ENCODE measurements at regions not wholly inside any gene's neighbourhood (a gene's known extent, or its start where the extent isn't known, plus 50 kb on each side); places are given as distances from the start of the nearest gene placed in this dataset.

DNA sequence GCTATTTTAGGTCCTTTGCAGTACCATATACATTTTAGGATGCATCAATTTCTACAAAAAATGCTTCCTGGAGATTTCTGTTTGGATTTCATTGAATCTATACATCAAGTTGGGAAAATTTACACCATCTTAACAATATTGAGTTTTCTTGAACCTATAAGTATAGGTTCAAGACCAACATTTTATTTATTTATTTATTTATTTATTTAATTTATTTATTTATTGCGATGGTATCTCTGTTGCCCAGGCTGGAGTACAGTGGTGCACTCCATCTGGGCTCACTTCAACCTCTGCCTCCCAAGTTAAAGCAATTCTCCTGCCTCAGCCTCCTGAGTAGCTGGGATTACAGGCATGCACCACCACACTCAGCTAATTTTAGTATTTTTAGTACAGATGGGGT is 125.0 kb upstream of the HS3ST2 start:
- Histone ChIP-seq H3K27ac (ENCODE audit: low read length, poor library complexity, severe bottlenecking) (no peak overlapping the region), H3K27me3 (ENCODE audit: control insufficient read depth in 1 of 2, insufficient read depth in 1 of 2, low read length in 2 of 2) (no peaks in the 10 kb centered on the region), H2AK5ac (ENCODE audit: low read length, severe bottlenecking) (no peak overlapping the region), H2BK120ac (ENCODE audit: low read depth, low read length) (no peak overlapping the region), H3K23ac (ENCODE audit: low read length in 2 of 2) (no peak overlapping the region), H2BK12ac (ENCODE audit: low read length in 2 of 2) (no peak overlapping the region), H3K9ac (ENCODE audit: low read length) (no peak overlapping the region), H3K4me2 (ENCODE audit: low read length, poor library complexity, severe bottlenecking) (no peak overlapping the region), H2BK15ac (ENCODE audit: low read depth, poor library complexity, severe bottlenecking) (no peak overlapping the region), H2BK5ac (ENCODE audit: low read depth, low read length, poor library complexity, severe bottlenecking) (no peak overlapping the region), H4K8ac (ENCODE audit: low read length) (no peak overlapping the region), H4K91ac (ENCODE audit: low read length) (no peak overlapping the region), H3K18ac (ENCODE audit: low read depth in 1 of 2, low read length in 2 of 2) (no peak overlapping the region), H3K4me1 (ENCODE audit: control insufficient read depth, insufficient read depth, low read depth, low read length) (no peaks in the 10 kb centered on the region), H3K14ac (ENCODE audit: low read length in 2 of 2) (no peak overlapping the region), H3K79me1 (replicated peaks; ENCODE audit: low read length, poor library complexity, severe bottlenecking) (no peaks in the 10 kb centered on the region), H3K36me3 (ENCODE audit: control insufficient read depth in 1 of 2, insufficient read depth in 2 of 2, low read depth in 1 of 2, low read length in 2 of 2) (no peaks in the 10 kb centered on the region), H3K9me3 (ENCODE audit: control insufficient read depth, low read length) (peaks cover 17% of the 10 kb centered on the region), H3K4ac (ENCODE audit: low read depth in 1 of 2, low read length in 2 of 2) (no peak overlapping the region), H3K4me3 (ENCODE audit: insufficient read depth in 1 of 2, low read depth in 1 of 2, low read length in 2 of 2) (no peak overlapping the region), H2AFZ (ENCODE audit: low read depth, low read length) (no peak overlapping the region)
- no peak for DNase-seq
- 73% methylated on average over 1 of the region's 1 CpG for WGBS

DNA sequence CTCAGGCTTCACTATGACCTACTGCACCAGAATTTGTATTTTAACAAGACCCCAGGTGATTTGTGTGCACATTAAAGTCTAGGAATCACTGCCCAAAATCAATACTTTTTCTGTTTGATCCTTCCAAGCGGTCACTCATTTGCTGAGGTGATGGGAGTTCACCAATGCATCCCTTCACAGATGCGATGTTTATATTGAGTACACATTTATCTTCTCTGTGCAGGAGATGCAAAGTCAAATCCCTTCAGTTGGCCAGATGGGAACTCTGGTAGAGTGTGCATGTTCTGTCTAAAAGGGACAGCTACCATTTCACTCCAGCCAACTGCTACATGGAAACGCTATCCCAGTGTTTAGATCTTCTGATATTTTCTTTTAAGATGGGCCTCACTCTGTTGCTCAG is 122.6 kb upstream of the HS3ST2 start:
- WGBS = 83% methylated on average over 3 of the region's 3 CpGs
- Histone ChIP-seq H3K36me3 (ENCODE audit: control insufficient read depth in 1 of 2, insufficient read depth in 2 of 2, low read depth in 1 of 2, low read length in 2 of 2) (no peaks in the 10 kb centered on the region), H3K9ac (ENCODE audit: low read length) (no peak overlapping the region), H4K8ac (ENCODE audit: low read length) (no peak overlapping the region), H4K91ac (ENCODE audit: low read length) (no peak overlapping the region), H3K27ac (ENCODE audit: low read length, poor library complexity, severe bottlenecking) (no peak overlapping the region), H3K27me3 (ENCODE audit: control insufficient read depth in 1 of 2, insufficient read depth in 1 of 2, low read length in 2 of 2) (no peaks in the 10 kb centered on the region), H3K9me3 (ENCODE audit: control insufficient read depth, low read length) (peaks cover 17% of the 10 kb centered on the region), H3K4me3 (ENCODE audit: insufficient read depth in 1 of 2, low read depth in 1 of 2, low read length in 2 of 2) (no peak overlapping the region), H3K23ac (ENCODE audit: low read length in 2 of 2) (no peak overlapping the region), H3K4me1 (ENCODE audit: control insufficient read depth, insufficient read depth, low read depth, low read length) (peaks cover 2% of the 10 kb centered on the region), H2AK5ac (ENCODE audit: low read length, severe bottlenecking) (no peak overlapping the region), H3K79me1 (replicated peaks; ENCODE audit: low read length, poor library complexity, severe bottlenecking) (no peaks in the 10 kb centered on the region), H3K4me2 (ENCODE audit: low read length, poor library complexity, severe bottlenecking) (no peak overlapping the region), H2BK5ac (ENCODE audit: low read depth, low read length, poor library complexity, severe bottlenecking) (no peak overlapping the region), H3K4ac (ENCODE audit: low read depth in 1 of 2, low read length in 2 of 2) (no peak overlapping the region), H2AFZ (ENCODE audit: low read depth, low read length) (no peak overlapping the region), H3K14ac (ENCODE audit: low read length in 2 of 2) (no peak overlapping the region), H3K18ac (ENCODE audit: low read depth in 1 of 2, low read length in 2 of 2) (no peak overlapping the region), H2BK120ac (ENCODE audit: low read depth, low read length) (no peak overlapping the region), H2BK12ac (ENCODE audit: low read length in 2 of 2) (no peak overlapping the region), H2BK15ac (ENCODE audit: low read depth, poor library complexity, severe bottlenecking) (no peak overlapping the region)
- DNase-seq = no peak

DNA sequence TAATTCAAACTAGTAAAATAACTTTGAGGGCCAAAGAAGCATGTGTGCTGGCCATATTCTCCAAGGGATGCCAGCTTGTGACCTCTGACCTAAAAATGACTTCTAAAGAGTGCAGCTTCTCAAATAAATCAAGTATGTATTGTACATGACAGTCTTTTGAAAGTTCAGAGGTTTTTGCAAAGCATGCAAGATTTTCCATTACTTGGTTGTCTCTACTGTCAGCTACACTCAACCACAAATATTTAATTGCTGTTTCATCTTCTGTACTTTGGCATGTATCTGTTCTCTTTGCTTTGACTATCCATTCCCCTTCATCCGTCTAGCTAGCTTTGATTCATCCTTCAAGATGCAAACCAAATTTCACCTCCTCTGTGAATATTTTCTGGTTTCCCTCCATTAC is 121.9 kb upstream of the HS3ST2 start:
- Histone ChIP-seq H2AK5ac (ENCODE audit: low read length, severe bottlenecking) (no peak overlapping the region), H2AFZ (ENCODE audit: low read depth, low read length) (no peak overlapping the region), H3K27me3 (ENCODE audit: control insufficient read depth in 1 of 2, insufficient read depth in 1 of 2, low read length in 2 of 2) (no peaks in the 10 kb centered on the region), H3K23ac (ENCODE audit: low read length in 2 of 2) (no peak overlapping the region), H2BK120ac (ENCODE audit: low read depth, low read length) (no peak overlapping the region), H4K91ac (ENCODE audit: low read length) (no peak overlapping the region), H2BK15ac (ENCODE audit: low read depth, poor library complexity, severe bottlenecking) (no peak overlapping the region), H3K4me3 (ENCODE audit: insufficient read depth in 1 of 2, low read depth in 1 of 2, low read length in 2 of 2) (no peak overlapping the region), H3K9me3 (ENCODE audit: control insufficient read depth, low read length) (peaks cover 14% of the 10 kb centered on the region), H3K4ac (ENCODE audit: low read depth in 1 of 2, low read length in 2 of 2) (no peak overlapping the region), H2BK12ac (ENCODE audit: low read length in 2 of 2) (no peak overlapping the region), H2BK5ac (ENCODE audit: low read depth, low read length, poor library complexity, severe bottlenecking) (no peak overlapping the region), H3K9ac (ENCODE audit: low read length) (no peak overlapping the region), H3K18ac (ENCODE audit: low read depth in 1 of 2, low read length in 2 of 2) (no peak overlapping the region), H3K79me1 (replicated peaks; ENCODE audit: low read length, poor library complexity, severe bottlenecking) (no peaks in the 10 kb centered on the region), H3K4me2 (ENCODE audit: low read length, poor library complexity, severe bottlenecking) (no peak overlapping the region), H3K36me3 (ENCODE audit: control insufficient read depth in 1 of 2, insufficient read depth in 2 of 2, low read depth in 1 of 2, low read length in 2 of 2) (no peaks in the 10 kb centered on the region), H3K14ac (ENCODE audit: low read length in 2 of 2) (no peak overlapping the region), H4K8ac (ENCODE audit: low read length) (no peak overlapping the region), H3K4me1 (ENCODE audit: control insufficient read depth, insufficient read depth, low read depth, low read length) (peaks cover 2% of the 10 kb centered on the region), H3K27ac (ENCODE audit: low read length, poor library complexity, severe bottlenecking) (no peak overlapping the region)
- 78% methylated on average over 1 of the region's 1 CpG for WGBS
- DNase-seq = no peak

DNA sequence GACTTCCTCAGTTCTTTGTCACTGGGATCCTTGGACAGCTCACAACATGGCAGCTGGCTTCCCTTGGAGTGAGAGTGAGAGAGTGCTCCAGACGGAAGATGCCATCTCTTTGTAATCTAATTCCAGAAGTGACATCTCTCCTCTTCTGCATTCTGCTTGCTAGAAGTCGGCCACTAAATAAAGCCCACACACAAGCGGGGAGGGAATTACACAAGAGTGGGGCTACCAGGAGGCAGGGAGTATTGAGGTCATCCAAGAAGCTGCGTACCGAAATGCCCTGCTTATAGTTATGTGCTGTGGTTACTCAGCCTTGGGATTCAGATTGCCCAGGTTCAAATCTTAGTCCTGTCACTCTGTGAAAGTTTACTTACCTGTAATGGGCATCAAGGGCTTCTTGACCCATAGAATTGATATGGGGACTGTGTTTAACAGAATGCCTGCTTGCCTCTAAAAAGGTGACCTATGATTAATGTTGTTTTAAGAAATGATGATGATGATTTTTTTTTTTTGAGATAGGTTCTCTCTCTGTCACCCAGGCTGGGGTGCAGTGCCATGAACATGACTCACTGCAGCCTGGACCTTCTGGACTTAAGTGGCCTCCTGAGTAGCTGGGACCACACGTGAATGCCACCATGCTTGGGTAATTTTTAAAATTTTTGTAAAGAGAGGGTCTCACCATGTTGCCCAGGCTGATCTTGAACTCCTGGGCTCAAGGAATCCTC is 120.9 kb upstream of the HS3ST2 start:
- H3K4ac ChIP-seq (ENCODE audit: low read depth in 1 of 2, low read length in 2 of 2) = no peak overlapping the region
- no peak overlapping the region for H2AFZ ChIP-seq (ENCODE audit: low read depth, low read length)
- H3K4me2 ChIP-seq (ENCODE audit: low read length, poor library complexity, severe bottlenecking) = no peak overlapping the region
- no peak overlapping the region for H3K4me3 ChIP-seq (ENCODE audit: insufficient read depth in 1 of 2, low read depth in 1 of 2, low read length in 2 of 2)
- H2BK12ac ChIP-seq (ENCODE audit: low read length in 2 of 2) = no peak overlapping the region
- no peak overlapping the region for H2AK5ac ChIP-seq (ENCODE audit: low read length, severe bottlenecking)
- no peak overlapping the region for H4K91ac ChIP-seq (ENCODE audit: low read length)
- WGBS = 87% methylated on average over 6 of the region's 6 CpGs
- H3K23ac ChIP-seq (ENCODE audit: low read length in 2 of 2) = no peak overlapping the region
- H3K27ac ChIP-seq (ENCODE audit: low read length, poor library complexity, severe bottlenecking) = no peak overlapping the region
- H2BK15ac ChIP-seq (ENCODE audit: low read depth, poor library complexity, severe bottlenecking) = no peak overlapping the region
- H3K36me3 ChIP-seq (ENCODE audit: control insufficient read depth in 1 of 2, insufficient read depth in 2 of 2, low read depth in 1 of 2, low read length in 2 of 2) = no peaks in the 10 kb centered on the region
- H3K27me3 ChIP-seq (ENCODE audit: control insufficient read depth in 1 of 2, insufficient read depth in 1 of 2, low read length in 2 of 2) = no peaks in the 10 kb centered on the region
- no peak overlapping the region for H2BK5ac ChIP-seq (ENCODE audit: low read depth, low read length, poor library complexity, severe bottlenecking)
- no peak overlapping the region for H4K8ac ChIP-seq (ENCODE audit: low read length)
- no peak overlapping the region for H3K14ac ChIP-seq (ENCODE audit: low read length in 2 of 2)
- DNase-seq = no peak
- no peaks in the 10 kb centered on the region for H3K79me1 ChIP-seq (replicated peaks; ENCODE audit: low read length, poor library complexity, severe bottlenecking)
- no peak overlapping the region for H3K18ac ChIP-seq (ENCODE audit: low read depth in 1 of 2, low read length in 2 of 2)
- H3K9ac ChIP-seq (ENCODE audit: low read length) = no peak overlapping the region
- peaks cover 14% of the 10 kb centered on the region for H3K9me3 ChIP-seq (ENCODE audit: control insufficient read depth, low read length)
- peaks cover 2% of the 10 kb centered on the region for H3K4me1 ChIP-seq (ENCODE audit: control insufficient read depth, insufficient read depth, low read depth, low read length)
- H2BK120ac ChIP-seq (ENCODE audit: low read depth, low read length) = no peak overlapping the region

All from mesenchymal stem cell (in vitro differentiated cells and primary cell).